HG02678 (cell line): ENCODE measurements at regions not wholly inside any gene's neighbourhood (a gene's known extent, or its start where the extent isn't known, plus 50 kb on each side); places are given as distances from the start of the nearest gene placed in this dataset.
"Not testable (repeated sequence)": the region's sequence is repeated elsewhere in the genome, so short reads cannot be mapped to it uniquely, and the experiment has no call there.

Experiments used
- ATAC-seq: cut with Tn5 transposase; IDR thresholded peaks from one replicate; pipeline ENCODE4 v1.9.1; 2021; ENCODE audit warnings: mild to moderate bottlenecking, moderate library complexity; ENCODE audit not compliant: unreplicated experiment

GRCh38 chr7:52406808-52407207 lies 628.6 kb upstream of the POM121L12 start:
- no peak for ATAC-seq

GRCh38 chr7:52382731-52383130 lies 652.7 kb upstream of the POM121L12 start:
- no peak for ATAC-seq

GRCh38 chr7:52369922-52370321 lies 665.5 kb upstream of the POM121L12 start:
- no peak for ATAC-seq

- ATAC-seq, result no peak
Measured at GRCh38 chr7:52365349-52365748, 670.1 kb upstream of the POM121L12 start.

GRCh38 chr7:52362521-52362920 lies 672.9 kb upstream of the POM121L12 start:
- ATAC-seq, result no peak

GRCh38 chr7:52360541-52360940 lies 674.9 kb upstream of the POM121L12 start:
- no peak for ATAC-seq

GRCh38 chr7:52355053-52355452 lies 680.4 kb upstream of the POM121L12 start:
- ATAC-seq, result no peak

GRCh38 chr7:52352013-52352981 lies 683.1 kb upstream of the POM121L12 start:
- ATAC-seq, result no peak

GRCh38 chr7:52344015-52344414 lies 691.4 kb upstream of the POM121L12 start:
- no peak for ATAC-seq

GRCh38 chr7:52340067-52340466 lies 695.4 kb upstream of the POM121L12 start:
- ATAC-seq, result no peak

- ATAC-seq, result not testable (repeated sequence)
Measured at GRCh38 chr7:52328328-52328727, 707.1 kb upstream of the POM121L12 start.

- no peak for ATAC-seq
Measured at GRCh38 chr7:52325237-52325636, 710.2 kb upstream of the POM121L12 start.

GRCh38 chr7:52323202-52323746 lies 712.2 kb upstream of the POM121L12 start:
- ATAC-seq, result no peak

GRCh38 chr7:52320610-52321009 lies 714.8 kb upstream of the POM121L12 start:
- ATAC-seq, result no peak

GRCh38 chr7:52317921-52318320 lies 717.5 kb upstream of the POM121L12 start:
- no peak for ATAC-seq

- no peak for ATAC-seq
Measured at GRCh38 chr7:52311886-52312285, 723.5 kb upstream of the POM121L12 start.

- no peak for ATAC-seq
Measured at GRCh38 chr7:52309631-52310030, 725.8 kb upstream of the POM121L12 start.

- ATAC-seq, result no peak
Measured at GRCh38 chr7:52302765-52303520, 732.5 kb upstream of the POM121L12 start.

GRCh38 chr7:52297128-52297527 lies 738.3 kb upstream of the POM121L12 start:
- ATAC-seq, result no peak

GRCh38 chr7:52294942-52295341 lies 740.5 kb upstream of the POM121L12 start:
- ATAC-seq, result no peak

GRCh38 chr7:52289247-52289646 lies 746.2 kb upstream of the POM121L12 start:
- no peak for ATAC-seq

- ATAC-seq, result no peak
Measured at GRCh38 chr7:52287698-52288097, 747.7 kb upstream of the POM121L12 start.
